SIG-M5 (cell line): ENCODE measurements at regions not wholly inside any gene's neighbourhood (a gene's known extent, or its start where the extent isn't known, plus 50 kb on each side); places are given as distances from the start of the nearest gene placed in this dataset.
"Not testable (repeated sequence)": the region's sequence is repeated elsewhere in the genome, so short reads cannot be mapped to it uniquely, and the experiment has no call there.

Source experiments
- DNase-seq: peaks from one replicate; lab custom pipeline; 2025; lab: John Stamatoyannopoulos, UW

- no peak for DNase-seq
Observed at GRCh38 chr1:242735323-242735722, 210.8 kb upstream of the PLD5 start.

GRCh38 chr1:242731446-242731845, 206.9 kb upstream of the PLD5 start:
- no peak for DNase-seq

- DNase-seq: no peak
Observed at GRCh38 chr1:242728696-242729095, 204.2 kb upstream of the PLD5 start.

GRCh38 chr1:242723044-242723716, 198.7 kb upstream of the PLD5 start:
- no peak for DNase-seq

GRCh38 chr1:242718967-242719366, 194.5 kb upstream of the PLD5 start:
- no peak for DNase-seq

GRCh38 chr1:242712248-242712647, 187.8 kb upstream of the PLD5 start:
- no peak for DNase-seq

- no peak for DNase-seq
Observed at GRCh38 chr1:242710847-242711246, 186.3 kb upstream of the PLD5 start.

GRCh38 chr1:242710286-242710685, 185.8 kb upstream of the PLD5 start:
- no peak for DNase-seq

- DNase-seq: no peak
Observed at GRCh38 chr1:242703467-242703866, 179.0 kb upstream of the PLD5 start.

- no peak for DNase-seq
Observed at GRCh38 chr1:242692988-242693387, 168.5 kb upstream of the PLD5 start.

GRCh38 chr1:242691610-242691945, 167.1 kb upstream of the PLD5 start:
- no peak for DNase-seq

GRCh38 chr1:242690849-242691609, 166.5 kb upstream of the PLD5 start:
- DNase-seq: no peak

- no peak for DNase-seq
Observed at GRCh38 chr1:242689378-242689777, 164.9 kb upstream of the PLD5 start.

- DNase-seq: no peak
Observed at GRCh38 chr1:242674951-242675645, 150.6 kb upstream of the PLD5 start.

- DNase-seq: no peak
Observed at GRCh38 chr1:242673652-242674051, 149.2 kb upstream of the PLD5 start.

GRCh38 chr1:242673165-242673564, 148.7 kb upstream of the PLD5 start:
- not testable (repeated sequence) for DNase-seq

GRCh38 chr1:242670019-242670418, 145.5 kb upstream of the PLD5 start:
- no peak for DNase-seq

- no peak for DNase-seq
Observed at GRCh38 chr1:242662886-242663285, 138.4 kb upstream of the PLD5 start.

- not testable (repeated sequence) for DNase-seq
Observed at GRCh38 chr1:242653772-242654171, 129.3 kb upstream of the PLD5 start.

- DNase-seq: no peak
Observed at GRCh38 chr1:242651817-242652216, 127.3 kb upstream of the PLD5 start.

- DNase-seq: no peak
Observed at GRCh38 chr1:242641461-242641860, 117.0 kb upstream of the PLD5 start.

GRCh38 chr1:242639104-242639503, 114.6 kb upstream of the PLD5 start:
- DNase-seq: no peak

GRCh38 chr1:242634732-242635131, 110.2 kb upstream of the PLD5 start:
- DNase-seq: peak; percentile 34
